ENCODE measurements at regions not wholly inside any gene's neighbourhood (a gene's known extent, or its start where the extent isn't known, plus 50 kb on each side); places are given as distances from the start of the nearest gene placed in this dataset.

GRCh38 chr7:92976931-92977330, 140.6 kb upstream of the CDK6 start:
- H3K27me3 ChIP-seq (replicated peaks in 2 of 5; ENCODE audit: control insufficient read depth in 4 of 5, insufficient read depth in 5 of 5, low read length in 4 of 5), result no peaks in the 10 kb centered on the region
- POLR2A ChIA-PET, result no interaction called here

GRCh38 chr7:92973974-92974373, 137.6 kb upstream of the CDK6 start:
- Histone ChIP-seq H3K4me3 (ENCODE audit: control insufficient read depth in 1 of 7, extremely low read depth in 1 of 7, insufficient read depth in 4 of 7, low read depth in 2 of 7, low read length in 6 of 7) (no peak overlapping the region), H3K36me3 (ENCODE audit: control insufficient read depth in 4 of 4, insufficient read depth in 4 of 4, low read length in 3 of 4) (no peaks in the 10 kb centered on the region), H3K9me3 (ENCODE audit: control extremely low read depth in 1 of 5, control insufficient read depth in 4 of 5, insufficient read depth in 2 of 5, low read depth in 1 of 5, low read length in 4 of 5) (peaks cover 0 to 22% (median 6%) of the 10 kb centered on the region in 5 experiments), H3K27me3 (replicated peaks in 2 of 5; ENCODE audit: control insufficient read depth in 4 of 5, insufficient read depth in 5 of 5, low read length in 4 of 5) (no peaks in the 10 kb centered on the region), H3K4me1 (ENCODE audit: control extremely low read depth in 1 of 4, control insufficient read depth in 4 of 4, insufficient read depth in 4 of 4, low read length in 3 of 4) (peaks cover 0 to 6% (median 0%) of the 10 kb centered on the region in 4 experiments), H3K27ac (ENCODE audit: insufficient read depth in 1 of 2, low read depth in 1 of 2, low read length in 2 of 2, poor library complexity in 1 of 2, severe bottlenecking in 2 of 2) (no peak overlapping the region)
- DNase-seq, result no peak
- CTCF ChIA-PET, result no interaction called here
- no CpG with 5 or more reads among the region's 2 CpGs for WGBS (ENCODE audit: insufficient coverage)
- POLR2A ChIA-PET, result no interaction called here

More at GRCh38 chr7:92976931-92977330, 140.6 kb upstream of the CDK6 start:
- no peaks in the 10 kb centered on the region for H3K36me3 ChIP-seq (ENCODE audit: control insufficient read depth in 4 of 4, insufficient read depth in 4 of 4, low read length in 3 of 4)
- H3K9me3 ChIP-seq (ENCODE audit: control extremely low read depth in 1 of 5, control insufficient read depth in 4 of 5, insufficient read depth in 2 of 5, low read depth in 1 of 5, low read length in 4 of 5), result peaks cover 3 to 28% (median 9%) of the 10 kb centered on the region in 5 experiments
- peaks cover 0 to 6% (median 0%) of the 10 kb centered on the region in 4 experiments for H3K4me1 ChIP-seq (ENCODE audit: control extremely low read depth in 1 of 4, control insufficient read depth in 4 of 4, insufficient read depth in 4 of 4, low read length in 3 of 4)
- peak in 2 of 3 donors; percentile 7 to 17 for DNase-seq
- CTCF ChIA-PET, result no interaction called here
- no peak overlapping the region for H3K27ac ChIP-seq (ENCODE audit: insufficient read depth in 1 of 2, low read depth in 1 of 2, low read length in 2 of 2, poor library complexity in 1 of 2, severe bottlenecking in 2 of 2)
- WGBS (ENCODE audit: insufficient coverage), result 83% methylated on average over 1 of the region's 1 CpG
- H3K4me3 ChIP-seq (ENCODE audit: control insufficient read depth in 1 of 7, extremely low read depth in 1 of 7, insufficient read depth in 4 of 7, low read depth in 2 of 7, low read length in 6 of 7), result no peak overlapping the region

DNA sequence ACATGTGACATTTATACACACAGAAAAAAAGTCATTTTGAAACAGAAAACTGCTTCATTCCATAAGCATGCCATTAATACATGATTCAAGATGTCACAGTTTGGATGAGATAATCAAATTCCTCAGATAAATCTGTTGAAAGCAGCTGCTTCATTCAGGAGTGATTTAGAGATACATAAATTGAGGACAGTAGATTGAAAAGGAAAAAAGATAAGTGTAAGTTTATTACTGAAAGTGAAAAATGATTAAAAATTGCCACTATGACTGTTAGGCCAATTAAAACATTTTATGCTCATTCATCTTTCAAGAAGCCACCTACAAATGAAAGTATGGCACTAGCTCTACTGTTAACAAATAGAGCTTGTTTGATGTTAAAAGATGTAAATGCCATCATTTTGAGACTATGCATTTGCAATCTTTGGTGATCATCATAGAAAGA, 136.9 kb upstream of the CDK6 start:
- CTCF ChIA-PET, result no interaction called here
- POLR2A ChIA-PET, result no interaction called here
- no peak overlapping the region for H3K27ac ChIP-seq (ENCODE audit: insufficient read depth in 1 of 2, low read depth in 1 of 2, low read length in 2 of 2, poor library complexity in 1 of 2, severe bottlenecking in 2 of 2)

DNA sequence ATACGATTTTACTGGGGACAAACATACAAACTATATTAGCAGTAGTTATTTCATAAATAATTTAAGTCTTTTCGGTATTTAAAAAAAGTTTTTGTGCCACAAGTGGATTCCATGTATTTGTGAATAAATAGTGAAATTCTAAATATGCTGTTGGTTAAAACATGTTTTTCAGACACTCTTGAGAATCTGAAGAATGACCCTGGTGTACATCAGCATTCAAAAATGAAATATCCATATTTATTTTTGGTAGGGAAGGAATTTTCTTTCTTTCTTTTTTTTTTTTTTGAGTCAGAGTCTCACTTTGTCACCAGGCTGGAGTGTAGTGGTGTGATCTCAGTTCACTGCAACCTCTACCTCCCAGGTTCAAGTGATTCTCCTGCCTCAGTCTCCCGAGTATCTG, 136.1 kb upstream of the CDK6 start:
- no peak for DNase-seq
- Histone ChIP-seq H3K9me3 (ENCODE audit: control extremely low read depth in 1 of 5, control insufficient read depth in 4 of 5, insufficient read depth in 2 of 5, low read depth in 1 of 5, low read length in 4 of 5) (peaks cover 0 to 21% (median 6%) of the 10 kb centered on the region in 5 experiments), H3K36me3 (ENCODE audit: control insufficient read depth in 4 of 4, insufficient read depth in 4 of 4, low read length in 3 of 4) (no peaks in the 10 kb centered on the region), H3K4me3 (ENCODE audit: control insufficient read depth in 1 of 7, extremely low read depth in 1 of 7, insufficient read depth in 4 of 7, low read depth in 2 of 7, low read length in 6 of 7) (no peak overlapping the region), H3K4me1 (ENCODE audit: control extremely low read depth in 1 of 4, control insufficient read depth in 4 of 4, insufficient read depth in 4 of 4, low read length in 3 of 4) (peaks cover 0 to 6% (median 0%) of the 10 kb centered on the region in 4 experiments), H3K27ac (ENCODE audit: insufficient read depth in 1 of 2, low read depth in 1 of 2, low read length in 2 of 2, poor library complexity in 1 of 2, severe bottlenecking in 2 of 2) (no peak overlapping the region), H3K27me3 (replicated peaks in 2 of 5; ENCODE audit: control insufficient read depth in 4 of 5, insufficient read depth in 5 of 5, low read length in 4 of 5) (no peaks in the 10 kb centered on the region)
- 100% methylated on average over 1 of the region's 3 CpGs for WGBS (ENCODE audit: insufficient coverage)
- ChIA-PET POLR2A (no interaction called here), CTCF (no interaction called here)

More for the DNA sequence above, 136.9 kb upstream of the CDK6 start:
- no peaks in the 10 kb centered on the region for H3K27me3 ChIP-seq (replicated peaks in 2 of 5; ENCODE audit: control insufficient read depth in 4 of 5, insufficient read depth in 5 of 5, low read length in 4 of 5)
- no peaks in the 10 kb centered on the region for H3K36me3 ChIP-seq (ENCODE audit: control insufficient read depth in 4 of 4, insufficient read depth in 4 of 4, low read length in 3 of 4)
- H3K9me3 ChIP-seq (ENCODE audit: control extremely low read depth in 1 of 5, control insufficient read depth in 4 of 5, insufficient read depth in 2 of 5, low read depth in 1 of 5, low read length in 4 of 5), result peaks cover 0 to 25% (median 6%) of the 10 kb centered on the region in 5 experiments
- DNase-seq, result no peak
- peaks cover 0 to 6% (median 0%) of the 10 kb centered on the region in 4 experiments for H3K4me1 ChIP-seq (ENCODE audit: control extremely low read depth in 1 of 4, control insufficient read depth in 4 of 4, insufficient read depth in 4 of 4, low read length in 3 of 4)
- H3K4me3 ChIP-seq (ENCODE audit: control insufficient read depth in 1 of 7, extremely low read depth in 1 of 7, insufficient read depth in 4 of 7, low read depth in 2 of 7, low read length in 6 of 7), result no peak overlapping the region

DNA sequence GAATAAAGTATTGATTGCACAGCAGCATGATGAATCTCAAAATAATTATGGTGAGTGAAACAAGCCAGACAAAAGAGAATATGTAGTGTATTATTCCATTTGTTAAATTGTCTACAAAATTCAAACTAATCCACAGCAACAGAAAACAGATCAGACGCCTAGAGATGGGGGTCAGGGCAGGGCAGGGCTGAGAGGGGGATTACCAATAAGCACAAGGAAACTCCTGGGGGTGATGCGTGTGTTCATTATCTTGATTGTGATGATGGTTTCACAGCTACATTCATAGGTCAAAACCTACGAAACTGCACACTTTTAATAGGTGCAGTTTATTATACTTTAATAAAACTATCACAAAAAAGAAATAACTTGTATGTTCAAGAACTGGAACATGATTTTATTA, 132.7 kb upstream of the CDK6 start:
- ChIA-PET POLR2A (no interaction called here), CTCF (interaction anchor here (1.0 kb wide), 1 partner anchor 28 kb away, joined by 3 read pairs; no protein-coding TSS in a partner anchor)
- DNase-seq, result no peak
- no peaks in the 10 kb centered on the region for H3K4me1 ChIP-seq (ENCODE audit: control extremely low read depth in 1 of 4, control insufficient read depth in 4 of 4, insufficient read depth in 4 of 4, low read length in 3 of 4)
- H3K27me3 ChIP-seq (replicated peaks in 2 of 5; ENCODE audit: control insufficient read depth in 4 of 5, insufficient read depth in 5 of 5, low read length in 4 of 5), result no peaks in the 10 kb centered on the region
- H3K36me3 ChIP-seq (ENCODE audit: control insufficient read depth in 4 of 4, insufficient read depth in 4 of 4, low read length in 3 of 4), result no peaks in the 10 kb centered on the region
- no peak overlapping the region for H3K27ac ChIP-seq (ENCODE audit: insufficient read depth in 1 of 2, low read depth in 1 of 2, low read length in 2 of 2, poor library complexity in 1 of 2, severe bottlenecking in 2 of 2)
- no CpG with 5 or more reads among the region's 3 CpGs for WGBS (ENCODE audit: insufficient coverage)
- no peak overlapping the region for H3K4me3 ChIP-seq (ENCODE audit: control insufficient read depth in 1 of 7, extremely low read depth in 1 of 7, insufficient read depth in 4 of 7, low read depth in 2 of 7, low read length in 6 of 7)
- H3K9me3 ChIP-seq (ENCODE audit: control extremely low read depth in 1 of 5, control insufficient read depth in 4 of 5, insufficient read depth in 2 of 5, low read depth in 1 of 5, low read length in 4 of 5), result peaks cover 0 to 7% (median 2%) of the 10 kb centered on the region in 5 experiments

- WGBS (ENCODE audit: insufficient coverage), result no CpG with 5 or more reads among the region's 1 CpG
- DNase-seq, result no peak
- Histone ChIP-seq H3K4me3 (ENCODE audit: control insufficient read depth in 1 of 7, extremely low read depth in 1 of 7, insufficient read depth in 4 of 7, low read depth in 2 of 7, low read length in 6 of 7) (no peak overlapping the region), H3K9me3 (ENCODE audit: control extremely low read depth in 1 of 5, control insufficient read depth in 4 of 5, insufficient read depth in 2 of 5, low read depth in 1 of 5, low read length in 4 of 5) (peaks cover 0 to 7% (median 2%) of the 10 kb centered on the region in 5 experiments), H3K27me3 (replicated peaks in 2 of 5; ENCODE audit: control insufficient read depth in 4 of 5, insufficient read depth in 5 of 5, low read length in 4 of 5) (no peaks in the 10 kb centered on the region), H3K36me3 (ENCODE audit: control insufficient read depth in 4 of 4, insufficient read depth in 4 of 4, low read length in 3 of 4) (no peaks in the 10 kb centered on the region), H3K27ac (ENCODE audit: insufficient read depth in 1 of 2, low read depth in 1 of 2, low read length in 2 of 2, poor library complexity in 1 of 2, severe bottlenecking in 2 of 2) (no peak overlapping the region), H3K4me1 (ENCODE audit: control extremely low read depth in 1 of 4, control insufficient read depth in 4 of 4, insufficient read depth in 4 of 4, low read length in 3 of 4) (no peaks in the 10 kb centered on the region)
- ChIA-PET POLR2A (no interaction called here), CTCF (no interaction called here)
Measured at GRCh38 chr7:92968502-92968901, 132.1 kb upstream of the CDK6 start.

DNA sequence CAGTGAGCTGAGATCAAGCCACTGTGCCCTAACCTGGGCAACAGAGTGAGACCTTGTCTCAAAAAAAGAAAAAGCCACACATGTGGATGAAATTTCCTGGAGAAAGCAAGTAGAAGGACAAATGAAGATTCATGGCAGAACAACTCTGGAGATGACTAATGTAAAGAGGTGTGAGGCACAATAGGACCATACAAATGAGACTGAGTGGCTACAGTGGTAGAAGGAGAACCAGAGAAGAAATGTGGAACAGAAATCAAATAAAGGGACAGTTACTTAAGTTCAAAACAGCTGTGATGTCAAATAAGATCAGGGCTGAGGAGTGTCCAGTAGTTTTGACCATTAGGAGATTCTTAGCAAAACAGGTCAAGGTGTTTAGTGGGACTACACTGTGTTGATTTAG, 130.9 kb upstream of the CDK6 start:
- Histone ChIP-seq H3K27me3 (replicated peaks in 2 of 5; ENCODE audit: control insufficient read depth in 4 of 5, insufficient read depth in 5 of 5, low read length in 4 of 5) (no peaks in the 10 kb centered on the region), H3K27ac (ENCODE audit: insufficient read depth in 1 of 2, low read depth in 1 of 2, low read length in 2 of 2, poor library complexity in 1 of 2, severe bottlenecking in 2 of 2) (no peak overlapping the region), H3K9me3 (ENCODE audit: control extremely low read depth in 1 of 5, control insufficient read depth in 4 of 5, insufficient read depth in 2 of 5, low read depth in 1 of 5, low read length in 4 of 5) (peaks cover 0 to 7% (median 2%) of the 10 kb centered on the region in 5 experiments), H3K4me3 (ENCODE audit: control insufficient read depth in 1 of 7, extremely low read depth in 1 of 7, insufficient read depth in 4 of 7, low read depth in 2 of 7, low read length in 6 of 7) (no peak overlapping the region), H3K4me1 (ENCODE audit: control extremely low read depth in 1 of 4, control insufficient read depth in 4 of 4, insufficient read depth in 4 of 4, low read length in 3 of 4) (no peaks in the 10 kb centered on the region), H3K36me3 (ENCODE audit: control insufficient read depth in 4 of 4, insufficient read depth in 4 of 4, low read length in 3 of 4) (no peaks in the 10 kb centered on the region)
- ChIA-PET POLR2A (no interaction called here), CTCF (no interaction called here)
- no peak for DNase-seq
